ENCODE measurements at regions not wholly inside any gene's neighbourhood (a gene's known extent, or its start where the extent isn't known, plus 50 kb on each side); places are given as distances from the start of the nearest gene placed in this dataset.

DNA sequence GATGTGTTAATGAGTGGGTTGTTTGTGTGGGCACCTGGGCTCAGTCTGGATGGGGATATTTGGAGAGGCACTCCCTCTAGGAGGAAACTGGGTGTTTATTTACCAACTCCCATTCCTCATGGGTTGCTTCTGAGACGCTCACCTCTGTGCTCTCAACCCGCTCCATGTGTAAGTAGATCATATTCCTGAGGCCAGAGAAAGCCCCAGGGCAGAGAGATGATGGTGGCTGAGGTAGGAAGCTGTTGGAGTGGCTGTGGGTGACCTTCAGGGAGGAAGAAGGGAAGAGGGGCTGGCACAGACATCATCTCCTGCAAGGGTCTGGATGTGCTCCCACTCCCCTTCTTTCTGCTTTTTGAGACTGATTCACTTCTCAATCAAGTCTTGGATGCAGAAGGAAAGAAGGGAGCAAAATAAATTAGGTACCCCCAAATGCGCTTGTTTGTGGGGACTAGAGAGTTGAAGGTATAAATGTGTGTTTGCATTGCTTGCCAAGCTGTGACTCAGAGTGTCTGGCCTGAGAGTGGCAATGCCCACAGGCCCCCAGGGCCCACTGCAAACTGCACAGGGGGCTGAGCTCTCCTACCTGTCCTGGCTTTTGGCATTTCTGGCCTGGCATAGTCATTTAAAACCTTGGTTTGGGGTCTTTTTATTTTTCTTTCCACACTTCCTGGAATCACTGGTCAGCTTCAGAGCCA is 57.2 kb upstream of the TNP1 start:
- H3K4me2 ChIP-seq = no peak overlapping the region

DNA sequence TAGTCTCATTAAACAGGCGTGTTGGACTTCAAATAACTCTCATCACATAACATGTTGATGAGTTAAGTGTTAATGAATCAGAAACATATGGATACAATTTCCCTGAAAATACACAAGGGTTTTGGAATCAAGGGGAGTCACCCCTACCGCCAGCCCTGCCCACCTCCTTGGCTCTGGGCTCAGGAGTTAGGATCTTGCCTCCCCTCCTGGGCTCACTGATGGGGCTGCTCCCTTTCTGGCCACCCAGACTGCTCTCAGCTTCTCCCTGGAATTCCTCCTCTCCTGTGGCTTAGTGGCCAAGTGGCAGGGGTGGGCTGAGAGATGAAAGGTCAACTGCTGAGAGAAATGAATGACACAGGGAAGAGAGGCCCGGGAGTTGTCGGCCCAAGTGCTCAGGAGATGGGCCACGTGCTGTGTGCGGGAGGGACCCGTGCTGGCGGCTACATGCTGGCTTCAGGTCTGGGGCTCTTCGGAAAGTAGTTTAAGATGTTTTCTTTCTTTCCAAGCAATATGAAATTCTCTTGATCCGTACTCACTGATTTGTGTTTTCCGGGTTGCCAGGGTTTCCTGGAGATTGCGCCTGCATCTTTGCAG is 55.8 kb upstream of the TNP1 start:
- peaks cover 0 to 16% (median 15%) of the 10 kb centered on the region in 10 experiments; a peak in 13 of 20 replicates for H3K4me1 ChIP-seq
- H3K9ac ChIP-seq = no peak overlapping the region
- no peaks in the 10 kb centered on the region for H4K20me1 ChIP-seq
- TF ChIP-seq Cebpa-rat (IDR thresholded peaks at IDR 0.05) = no peak
- no peaks in the 10 kb centered on the region for H3K27me3 ChIP-seq
- H3K36me3 ChIP-seq = no peaks in the 10 kb centered on the region
- no peak overlapping the region for H3K4me2 ChIP-seq
- no peak overlapping the region for H3K27ac ChIP-seq
- no peaks in the 10 kb centered on the region for H3K9me3 ChIP-seq (replicated peaks in 1 of 11)
- H3K4me3 ChIP-seq = no peak overlapping the region

More for the DNA sequence above, 57.2 kb upstream of the TNP1 start:
- Histone ChIP-seq H3K27me3 (no peaks in the 10 kb centered on the region), H3K4me1 (peaks cover 0 to 30% (median 29%) of the 10 kb centered on the region in 10 experiments; a peak in 14 of 20 replicates), H3K27ac (no peak overlapping the region), H4K20me1 (no peaks in the 10 kb centered on the region), H3K9ac (no peak overlapping the region), H3K9me3 (replicated peaks in 1 of 11) (no peaks in the 10 kb centered on the region), H3K36me3 (no peaks in the 10 kb centered on the region), H3K4me3 (no peak overlapping the region)
- no peak for TF ChIP-seq Cebpa-rat (IDR thresholded peaks at IDR 0.05)

DNA sequence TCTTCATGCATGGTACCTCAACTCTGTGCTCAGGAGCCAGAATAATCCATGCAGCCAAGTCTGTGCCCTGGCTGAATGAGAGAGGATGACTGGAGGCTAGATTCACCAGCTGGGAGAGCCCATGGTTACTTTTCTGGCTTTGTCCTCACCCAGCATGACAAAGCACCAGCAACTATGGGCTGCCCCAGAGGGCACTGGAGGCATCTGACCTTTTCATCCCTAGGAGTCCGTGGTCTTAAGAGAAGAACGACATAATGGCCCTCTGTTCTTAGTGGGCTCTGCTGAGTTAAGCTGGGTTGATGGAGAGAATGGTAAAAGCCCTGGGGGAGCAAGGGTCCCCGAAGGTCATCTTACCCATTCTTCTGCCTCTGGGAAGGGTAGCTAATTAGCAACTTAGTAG is 54.6 kb upstream of the TNP1 start:
- Histone ChIP-seq H3K4me2 (no peak overlapping the region), H3K27me3 (no peaks in the 10 kb centered on the region), H3K4me1 (peaks cover 0 to 4% (median 3%) of the 10 kb centered on the region in 10 experiments; a peak in 12 of 20 replicates), H3K27ac (no peak overlapping the region), H3K9me3 (replicated peaks in 1 of 11) (no peaks in the 10 kb centered on the region), H4K20me1 (no peaks in the 10 kb centered on the region), H3K9ac (no peak overlapping the region), H3K4me3 (no peak overlapping the region), H3K36me3 (no peaks in the 10 kb centered on the region)
- no peak for TF ChIP-seq Cebpa-rat (IDR thresholded peaks at IDR 0.05)

DNA sequence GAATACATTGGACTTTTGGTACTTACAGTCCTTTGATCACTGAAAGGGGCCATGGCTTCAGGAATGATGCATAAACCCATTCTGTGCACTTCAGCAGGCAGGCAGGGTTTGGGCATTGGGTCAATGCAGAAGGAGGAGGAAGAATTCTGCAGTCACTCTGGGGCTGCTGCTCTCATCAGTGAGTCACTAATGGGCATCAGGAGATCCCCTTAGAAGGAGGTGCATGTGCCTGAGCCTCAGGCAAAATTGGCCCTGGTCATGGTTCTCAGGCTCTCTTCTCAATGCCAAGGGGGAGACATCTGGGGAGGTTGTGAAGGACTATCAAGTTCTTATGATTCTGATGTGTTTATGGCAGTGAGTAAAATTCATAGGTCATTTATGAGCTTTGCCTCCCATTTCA is 52.0 kb upstream of the TNP1 start:
- Histone ChIP-seq H3K27me3 (no peaks in the 10 kb centered on the region), H3K4me3 (no peak overlapping the region), H3K36me3 (no peaks in the 10 kb centered on the region), H3K9ac (no peak overlapping the region), H3K9me3 (replicated peaks in 1 of 11) (no peaks in the 10 kb centered on the region), H3K4me2 (no peak overlapping the region), H3K4me1 (no peaks in the 10 kb centered on the region), H4K20me1 (no peaks in the 10 kb centered on the region), H3K27ac (no peak overlapping the region)
- TF ChIP-seq Cebpa-rat (IDR thresholded peaks at IDR 0.05) = no peak

DNA sequence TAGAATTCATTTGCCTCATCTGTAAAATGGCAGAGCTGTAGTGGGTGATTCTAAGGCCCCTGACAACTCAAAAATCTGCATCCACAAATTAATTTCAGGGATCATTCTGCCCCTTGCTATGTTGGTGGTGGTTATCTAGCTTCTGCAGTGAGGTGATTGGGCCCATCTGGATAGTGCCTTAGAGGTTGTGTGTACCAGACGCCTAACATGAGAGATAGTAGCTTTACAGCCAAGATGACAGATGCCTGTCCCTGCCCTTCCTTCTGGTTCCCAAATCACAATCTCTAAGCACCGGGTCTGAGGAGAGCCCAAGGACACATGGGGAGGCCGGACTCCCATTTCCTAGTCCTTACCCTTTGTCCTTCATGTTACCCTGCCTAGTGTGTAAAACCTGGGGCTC is 51.1 kb upstream of the TNP1 start:
- Histone ChIP-seq H3K27ac (no peak overlapping the region), H3K36me3 (no peaks in the 10 kb centered on the region), H3K9ac (no peak overlapping the region), H4K20me1 (no peaks in the 10 kb centered on the region), H3K9me3 (replicated peaks in 1 of 11) (no peaks in the 10 kb centered on the region), H3K4me1 (no peaks in the 10 kb centered on the region), H3K4me3 (no peak overlapping the region), H3K4me2 (no peak overlapping the region), H3K27me3 (no peaks in the 10 kb centered on the region)
- no peak for TF ChIP-seq Cebpa-rat (IDR thresholded peaks at IDR 0.05)

DNA sequence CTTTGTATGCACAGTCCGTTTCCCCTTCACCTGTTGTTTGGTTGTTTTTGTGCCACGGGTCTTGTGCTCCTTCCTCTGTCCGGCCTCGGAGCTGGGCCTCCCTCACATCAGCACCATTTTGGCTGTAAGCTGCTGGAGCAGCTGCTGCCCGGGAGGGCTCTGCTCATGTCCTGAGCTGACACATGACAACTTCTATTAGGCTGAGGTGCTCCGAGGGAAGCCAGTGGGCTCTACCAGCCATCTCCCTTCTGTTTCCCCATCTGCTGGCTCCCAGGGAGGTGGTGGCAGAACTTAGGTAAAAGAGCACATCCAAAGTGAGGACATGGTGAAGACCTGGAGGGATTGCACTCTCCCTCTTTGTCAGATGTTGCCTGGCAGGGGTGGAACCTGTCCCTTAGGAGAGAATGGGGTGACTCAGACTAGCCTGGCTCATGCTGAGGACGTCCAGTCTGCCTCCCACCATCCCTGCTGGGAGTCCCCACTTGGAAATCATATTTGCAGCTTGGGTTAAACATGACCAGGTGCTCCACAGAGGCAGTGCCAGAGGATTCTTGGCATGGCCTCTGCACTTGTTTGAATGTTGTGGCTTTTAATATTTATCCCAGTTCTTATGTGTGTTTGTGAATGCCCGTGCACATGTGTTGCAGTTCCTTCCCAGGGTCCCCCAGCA is 49.8 kb upstream of the TNP1 start:
- Histone ChIP-seq H3K27me3 (no peaks in the 10 kb centered on the region), H4K20me1 (no peaks in the 10 kb centered on the region), H3K9ac (no peak overlapping the region), H3K4me3 (no peak overlapping the region), H3K4me2 (no peak overlapping the region), H3K4me1 (peaks cover 0 to 7% (median 0%) of the 10 kb centered on the region in 10 experiments; a peak in 7 of 20 replicates), H3K36me3 (no peaks in the 10 kb centered on the region), H3K27ac (no peak overlapping the region), H3K9me3 (replicated peaks in 1 of 11) (no peaks in the 10 kb centered on the region)
- TF ChIP-seq Cebpa-rat (IDR thresholded peaks at IDR 0.05) = no peak

Measured in BLaER1 treated with 17β-estradiol and CSF1 and Interleukin-3, amounts not matched to agents 10 nM and 100 nM (cell line).